Right atrium auricular region (tissue), 2 donors: ENCODE measurements at regions not wholly inside any gene's neighbourhood (a gene's known extent, or its start where the extent isn't known, plus 50 kb on each side); places are given as distances from the start of the nearest gene placed in this dataset.

Experiments
- DNase-seq: peaks from one replicate; pipeline ENCODE4 v3.0.0-alpha.2; 2019; ENCODE audit warnings: low spot score
- H3K27ac ChIP-seq, 2 donors: fragments of 200-600 bp; sonication (generic); 1 replicate in 1 of 2; 2 replicates in 1 of 2; pipeline ENCODE4 v1.5.1; 2016 to 2019
- H3K27me3 ChIP-seq, 2 donors: fragments of 200-600 bp; sonication (generic); one replicate each; pipeline versions ENCODE4 v1.5.1 to v1.6.0; 2017 to 2019
- H3K36me3 ChIP-seq: fragments of 200-600 bp; sonication (generic); one replicate; pipeline ENCODE4 v1.5.1; 2016
- H3K4me1 ChIP-seq, 2 donors: fragments of 200-600 bp; sonication (generic); one replicate each; pipeline versions ENCODE4 v1.5.1 to v1.6.0; 2017 to 2019
- H3K4me3 ChIP-seq, 2 donors: fragments of 200-600 bp; sonication (generic); 1 replicate in 1 of 2; 2 replicates in 1 of 2; pipeline ENCODE4 v1.5.1; 2017 to 2019; ENCODE audit warnings: mild to moderate bottlenecking in 1 of 2, moderate library complexity in 1 of 2
- H3K9me3 ChIP-seq, 2 donors: fragments of 200-600 bp; sonication (generic); one replicate each; pipeline ENCODE4 v1.5.1; 2019
- TF ChIP-seq, protein P1 (sequence below), 2 donors: fragments of 200-600 bp; sonication (generic); IDR thresholded peaks; one replicate each; pipeline ENCODE4 v1.5.1; 2019; ENCODE audit warnings: antibody characterized with exemption in 2 of 2

DNA sequence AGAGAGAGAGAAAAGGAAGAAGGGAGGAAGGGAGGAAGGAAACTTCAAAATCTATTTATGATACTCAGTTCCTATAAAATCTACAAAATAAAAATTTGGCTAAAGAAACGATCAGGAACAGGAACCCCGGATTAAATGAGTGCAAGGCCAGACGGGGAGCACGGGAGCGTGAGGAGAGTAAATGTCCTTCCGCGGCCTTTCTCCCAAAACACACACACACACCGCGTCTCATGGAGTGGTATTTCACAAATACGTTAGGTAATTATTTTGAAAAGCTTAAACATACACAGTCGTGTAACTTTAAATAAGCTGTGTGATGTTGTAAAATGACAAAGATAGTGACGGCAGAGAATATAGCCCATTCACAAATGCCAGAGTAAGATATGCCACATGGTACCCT lies 125.7 kb upstream of the AFDN start:
- no peaks in the 10 kb centered on the region for H3K27me3 ChIP-seq
- H3K4me3 ChIP-seq = no peak overlapping the region
- no peak overlapping the region for H3K27ac ChIP-seq
- H3K4me1 ChIP-seq = peaks cover 0 to 19% of the 10 kb centered on the region in 2 donors
- no peaks in the 10 kb centered on the region for H3K36me3 ChIP-seq
- TF ChIP-seq, protein P1, sequence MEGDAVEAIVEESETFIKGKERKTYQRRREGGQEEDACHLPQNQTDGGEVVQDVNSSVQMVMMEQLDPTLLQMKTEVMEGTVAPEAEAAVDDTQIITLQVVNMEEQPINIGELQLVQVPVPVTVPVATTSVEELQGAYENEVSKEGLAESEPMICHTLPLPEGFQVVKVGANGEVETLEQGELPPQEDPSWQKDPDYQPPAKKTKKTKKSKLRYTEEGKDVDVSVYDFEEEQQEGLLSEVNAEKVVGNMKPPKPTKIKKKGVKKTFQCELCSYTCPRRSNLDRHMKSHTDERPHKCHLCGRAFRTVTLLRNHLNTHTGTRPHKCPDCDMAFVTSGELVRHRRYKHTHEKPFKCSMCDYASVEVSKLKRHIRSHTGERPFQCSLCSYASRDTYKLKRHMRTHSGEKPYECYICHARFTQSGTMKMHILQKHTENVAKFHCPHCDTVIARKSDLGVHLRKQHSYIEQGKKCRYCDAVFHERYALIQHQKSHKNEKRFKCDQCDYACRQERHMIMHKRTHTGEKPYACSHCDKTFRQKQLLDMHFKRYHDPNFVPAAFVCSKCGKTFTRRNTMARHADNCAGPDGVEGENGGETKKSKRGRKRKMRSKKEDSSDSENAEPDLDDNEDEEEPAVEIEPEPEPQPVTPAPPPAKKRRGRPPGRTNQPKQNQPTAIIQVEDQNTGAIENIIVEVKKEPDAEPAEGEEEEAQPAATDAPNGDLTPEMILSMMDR (IDR thresholded peaks at IDR 0.05) = no peak
- no peaks in the 10 kb centered on the region for H3K9me3 ChIP-seq
- no peak for DNase-seq

- no peak for DNase-seq
- Histone ChIP-seq H3K27me3 (no peaks in the 10 kb centered on the region), H3K36me3 (no peaks in the 10 kb centered on the region), H3K27ac (no peak overlapping the region), H3K4me3 (no peak overlapping the region), H3K9me3 (no peaks in the 10 kb centered on the region), H3K4me1 (peaks cover 0 to 19% of the 10 kb centered on the region in 2 donors)
- TF ChIP-seq, protein P1 (IDR thresholded peaks at IDR 0.05) = no peak
Measured at GRCh38 chr6:167702241-167702827, 124.4 kb upstream of the AFDN start.

DNA sequence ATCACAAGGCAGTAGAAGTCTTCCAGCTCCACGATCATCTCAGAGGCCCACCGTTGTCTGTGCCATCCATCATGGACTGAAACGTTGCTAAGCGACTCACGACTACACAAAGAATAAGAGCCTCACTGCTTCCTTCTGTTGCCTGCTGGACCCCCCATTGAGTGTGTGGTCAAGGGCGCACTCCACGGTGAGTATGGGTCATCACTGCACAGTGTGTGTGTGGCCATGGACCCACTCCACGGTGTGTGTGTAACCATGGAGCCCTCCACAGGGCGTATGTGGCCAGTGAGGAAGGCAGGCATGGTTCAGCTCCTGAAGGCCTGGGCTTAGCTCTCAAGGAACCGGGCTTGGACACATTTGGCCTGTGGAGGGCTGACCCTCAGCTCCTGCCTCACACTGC lies 123.4 kb upstream of the AFDN start:
- DNase-seq = no peak
- TF ChIP-seq, protein P1 (IDR thresholded peaks at IDR 0.05) = no peak
- Histone ChIP-seq H3K36me3 (no peaks in the 10 kb centered on the region), H3K9me3 (no peaks in the 10 kb centered on the region), H3K4me1 (peaks cover 0 to 19% of the 10 kb centered on the region in 2 donors), H3K27me3 (no peaks in the 10 kb centered on the region), H3K4me3 (no peak overlapping the region), H3K27ac (no peak overlapping the region)

DNA sequence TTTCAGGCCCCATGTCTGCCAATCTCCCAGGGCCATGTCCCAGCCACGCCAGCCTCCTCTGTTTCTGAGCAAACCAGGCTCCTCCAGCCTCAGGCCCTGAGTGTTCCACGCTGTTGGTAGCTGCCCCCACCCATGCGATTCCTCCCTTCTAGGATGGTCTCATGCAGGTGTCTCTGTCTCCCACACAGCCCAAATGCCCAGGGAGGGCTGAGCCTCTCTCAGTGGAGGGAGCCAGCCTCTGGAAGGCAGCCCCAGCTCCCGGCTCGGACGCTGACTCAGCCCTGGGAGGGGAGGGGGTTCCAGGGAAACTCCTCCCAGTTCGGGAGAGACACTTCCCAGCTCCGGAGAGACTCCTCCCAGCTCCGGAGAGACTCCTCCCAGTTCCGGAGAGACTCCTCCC lies 122.9 kb upstream of the AFDN start:
- no peaks in the 10 kb centered on the region for H3K27me3 ChIP-seq
- H3K36me3 ChIP-seq = no peaks in the 10 kb centered on the region
- H3K9me3 ChIP-seq = no peaks in the 10 kb centered on the region
- peaks cover 0 to 14% of the 10 kb centered on the region in 2 donors for H3K4me1 ChIP-seq
- no peak overlapping the region for H3K4me3 ChIP-seq
- no peak for DNase-seq
- TF ChIP-seq, protein P1 (IDR thresholded peaks at IDR 0.05) = no peak
- no peak overlapping the region for H3K27ac ChIP-seq

DNA sequence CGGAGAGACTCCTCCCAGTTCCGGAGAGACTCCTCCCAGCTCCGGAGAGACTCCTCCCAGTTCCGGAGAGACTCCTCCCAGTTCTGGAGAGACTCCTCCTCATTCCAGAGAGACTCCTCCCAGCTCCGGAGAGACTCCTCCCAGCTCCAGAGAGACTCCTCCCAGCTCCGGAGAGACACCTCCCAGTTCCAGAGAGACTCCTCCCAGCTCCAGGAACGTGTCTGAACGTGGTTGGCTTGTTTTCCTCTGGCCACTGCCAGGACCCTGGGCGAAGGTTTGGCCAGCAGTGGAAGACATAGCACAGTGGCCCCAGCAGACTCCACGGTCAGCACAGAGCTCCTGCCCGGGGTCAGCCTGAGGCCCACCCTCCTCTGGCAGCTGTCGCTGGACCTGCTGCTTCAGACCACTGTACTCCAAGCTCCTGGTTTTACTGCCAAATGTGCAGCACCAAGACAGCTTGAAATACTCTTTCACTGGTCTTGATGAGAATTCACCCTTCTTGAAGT lies 122.3 kb upstream of the AFDN start:
- H3K36me3 ChIP-seq = no peaks in the 10 kb centered on the region
- no peak overlapping the region for H3K4me3 ChIP-seq
- TF ChIP-seq, protein P1 (IDR thresholded peaks at IDR 0.05) = no peak
- no peaks in the 10 kb centered on the region for H3K9me3 ChIP-seq
- H3K4me1 ChIP-seq = peaks cover 0 to 8% of the 10 kb centered on the region in 2 donors
- H3K27me3 ChIP-seq = no peaks in the 10 kb centered on the region
- no peak for DNase-seq
- no peak overlapping the region for H3K27ac ChIP-seq

DNA sequence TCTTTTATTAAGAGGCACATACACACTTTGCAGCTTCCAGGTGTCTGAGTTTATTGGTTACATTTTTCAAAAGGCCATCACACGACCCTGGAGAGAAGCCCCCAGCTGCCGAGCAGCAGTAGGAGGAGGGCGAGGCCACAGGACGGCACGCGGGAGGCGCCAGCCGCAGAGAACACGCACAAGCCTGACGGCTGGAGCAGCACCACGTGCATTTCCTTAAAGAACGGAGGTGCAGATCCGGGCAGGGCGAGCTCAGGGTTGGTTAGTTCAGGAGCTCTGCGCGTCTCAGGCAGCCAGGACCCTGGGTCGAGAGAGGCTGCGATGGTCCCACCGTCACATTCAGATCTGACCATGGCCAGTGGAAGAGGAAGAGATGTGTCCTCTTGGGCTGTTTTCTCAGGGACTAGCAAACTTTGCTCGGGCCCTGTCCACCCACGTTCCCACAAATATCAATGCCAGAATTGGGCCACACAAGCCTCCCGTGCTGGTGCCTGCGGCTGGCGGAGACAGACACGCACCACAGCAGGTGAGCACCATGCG lies 121.4 kb upstream of the AFDN start:
- TF ChIP-seq, protein P1 (IDR thresholded peaks at IDR 0.05) = no peak
- no peak for DNase-seq
- H3K4me1 ChIP-seq = peaks cover 0 to 2% of the 10 kb centered on the region in 2 donors
- no peak overlapping the region for H3K4me3 ChIP-seq
- H3K27ac ChIP-seq = no peak overlapping the region
- H3K27me3 ChIP-seq = no peaks in the 10 kb centered on the region
- H3K9me3 ChIP-seq = no peaks in the 10 kb centered on the region
- no peaks in the 10 kb centered on the region for H3K36me3 ChIP-seq
